Lung (tissue), 11 donors: ENCODE measurements at regions not wholly inside any gene's neighbourhood (a gene's known extent, or its start where the extent isn't known, plus 50 kb on each side); places are given as distances from the start of the nearest gene placed in this dataset.

Source experiments
- ATAC-seq: fragments of 200-7000 bp; cut with Tn5 transposase; one replicate; pipeline ENCODE4 v1.9.1; 2020; ENCODE audit warnings: moderate number of reproducible peaks; ENCODE audit not compliant: insufficient read depth, low FRiP score
- DNase-seq, 3 donors: peaks; one replicate each; pipeline ENCODE4 v3.0.0-alpha.2; 2013 to 2017
- H3K27ac ChIP-seq, 2 donors: one replicate each; pipeline ENCODE4 v1.5.1; 2013; ENCODE audit warnings: mild to moderate bottlenecking in 2 of 2, moderate library complexity in 2 of 2, control low read depth in 1 of 2, inconsistent platforms in 1 of 2, low read depth in 1 of 2, low read length in 1 of 2
- H3K27me3 ChIP-seq, 3 donors: one replicate each; pipeline ENCODE4 v1.5.1; 2013; ENCODE audit warnings: low read length in 2 of 3; ENCODE audit not compliant: control insufficient read depth in 3 of 3, insufficient read depth in 3 of 3
- H3K36me3 ChIP-seq, 4 donors: one replicate each; pipeline ENCODE4 v1.5.1; 2013; ENCODE audit warnings: low read length in 4 of 4, mild to moderate bottlenecking in 1 of 4, moderate library complexity in 1 of 4; ENCODE audit not compliant: control insufficient read depth in 4 of 4, insufficient read depth in 4 of 4
- H3K4me1 ChIP-seq, 5 donors: one replicate each; pipeline ENCODE4 v1.5.1; 2013; ENCODE audit warnings: low read length in 5 of 5, mild to moderate bottlenecking in 2 of 5, moderate library complexity in 1 of 5; ENCODE audit not compliant: control insufficient read depth in 5 of 5, insufficient read depth in 5 of 5
- H3K4me3 ChIP-seq: one replicate; pipeline ENCODE4 v1.5.1; 2013; ENCODE audit warnings: mild to moderate bottlenecking, control low read depth, moderate library complexity
- H3K9ac ChIP-seq, 2 donors: one replicate each; pipeline ENCODE4 v1.5.1; 2013; ENCODE audit warnings: low read length in 2 of 2, control low read depth in 1 of 2; ENCODE audit not compliant: insufficient read depth in 1 of 2
- H3K9me3 ChIP-seq, 4 donors: one replicate each; pipeline ENCODE4 v1.5.1; 2013; ENCODE audit warnings: low read length in 3 of 4, mild to moderate bottlenecking in 1 of 4, moderate library complexity in 1 of 4; ENCODE audit not compliant: control insufficient read depth in 4 of 4, insufficient read depth in 3 of 4
- WGBS, 2 donors: extraction: QIAGEN DNeasy Blood & Tissue Kit; methylation state at CpG; one replicate each; pipeline ENCODE4 v1.1.7; 2013; 5-methylcytosine and 5-hydroxymethylcytosine counted together
- TF ChIP-seq, protein P1 (sequence below): IDR thresholded peaks from 2 replicates; pipeline ENCODE4 v1.5.1; 2012; ENCODE audit warnings: mild to moderate bottlenecking; ENCODE audit errors: control extremely low read depth, extremely low read depth
- donor health status: control.
- donor health status: control.
- donor health status: Bipolar disorder and iron deficiency.
- donor health status: healthy.
- donor health status: DM: yes; HTN: yes; CAD: no.

DNA sequence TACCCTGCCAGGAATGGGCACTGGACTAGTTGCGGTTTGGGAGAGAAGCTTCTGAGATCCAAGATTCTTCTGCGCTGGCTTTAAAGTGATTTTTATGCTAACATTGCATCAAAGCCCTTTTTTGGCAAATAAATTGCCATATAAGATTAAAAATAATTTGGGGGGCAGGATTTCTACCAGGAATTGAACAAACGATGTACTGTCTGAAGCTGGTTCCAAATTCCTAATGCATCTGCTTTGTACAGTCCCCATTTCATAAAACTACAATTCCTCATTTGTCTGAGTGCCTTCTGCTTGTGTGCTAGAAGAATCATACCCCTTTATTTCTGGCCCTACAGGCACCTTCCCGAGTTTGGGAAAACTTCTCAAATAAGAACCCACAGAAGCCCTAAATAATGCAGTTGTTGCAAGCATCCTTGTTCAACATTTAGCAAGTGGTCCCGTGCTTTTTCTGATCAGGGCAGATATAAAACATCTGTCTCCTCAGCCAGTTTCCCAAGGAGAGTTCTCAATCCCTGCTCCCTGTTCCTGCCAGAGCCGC is 349.7 kb downstream of the PTEN start:
- Histone ChIP-seq H3K4me1 (peaks cover 0 to 5% (median 0%) of the 10 kb centered on the region in 5 donors), H3K36me3 (no peaks in the 10 kb centered on the region), H3K27me3 (no peaks in the 10 kb centered on the region), H3K27ac (no peak overlapping the region), H3K4me3 (no peak overlapping the region), H3K9ac (no peak overlapping the region), H3K9me3 (no peaks in the 10 kb centered on the region)
- ATAC-seq (no peak), DNase-seq (no peak)
- WGBS, 2 donors = 92 to 97% methylated on average over 6 of the region's 6 CpGs
- TF ChIP-seq, protein P1, sequence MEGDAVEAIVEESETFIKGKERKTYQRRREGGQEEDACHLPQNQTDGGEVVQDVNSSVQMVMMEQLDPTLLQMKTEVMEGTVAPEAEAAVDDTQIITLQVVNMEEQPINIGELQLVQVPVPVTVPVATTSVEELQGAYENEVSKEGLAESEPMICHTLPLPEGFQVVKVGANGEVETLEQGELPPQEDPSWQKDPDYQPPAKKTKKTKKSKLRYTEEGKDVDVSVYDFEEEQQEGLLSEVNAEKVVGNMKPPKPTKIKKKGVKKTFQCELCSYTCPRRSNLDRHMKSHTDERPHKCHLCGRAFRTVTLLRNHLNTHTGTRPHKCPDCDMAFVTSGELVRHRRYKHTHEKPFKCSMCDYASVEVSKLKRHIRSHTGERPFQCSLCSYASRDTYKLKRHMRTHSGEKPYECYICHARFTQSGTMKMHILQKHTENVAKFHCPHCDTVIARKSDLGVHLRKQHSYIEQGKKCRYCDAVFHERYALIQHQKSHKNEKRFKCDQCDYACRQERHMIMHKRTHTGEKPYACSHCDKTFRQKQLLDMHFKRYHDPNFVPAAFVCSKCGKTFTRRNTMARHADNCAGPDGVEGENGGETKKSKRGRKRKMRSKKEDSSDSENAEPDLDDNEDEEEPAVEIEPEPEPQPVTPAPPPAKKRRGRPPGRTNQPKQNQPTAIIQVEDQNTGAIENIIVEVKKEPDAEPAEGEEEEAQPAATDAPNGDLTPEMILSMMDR = no peak

DNA sequence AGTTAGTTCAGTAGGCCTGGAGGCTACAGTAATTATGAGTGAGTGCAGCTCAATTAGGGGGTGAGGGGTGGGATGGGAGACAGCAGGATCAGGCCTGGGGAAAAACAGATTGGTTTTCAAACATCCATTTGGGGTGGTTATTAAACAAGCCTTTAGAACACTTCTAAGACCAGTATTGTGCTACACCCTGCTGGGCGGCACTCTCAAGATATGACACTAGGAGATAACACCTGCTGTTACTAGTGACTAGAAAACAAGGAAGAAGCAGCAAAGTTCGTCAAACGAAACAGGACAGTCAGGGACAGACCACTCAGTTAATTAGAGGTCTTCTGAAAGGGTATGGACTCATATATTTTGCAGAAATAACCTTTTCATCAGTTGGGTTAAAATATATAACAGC is 353.6 kb downstream of the PTEN start:
- TF ChIP-seq, protein P1 = no peak
- 88 to 94% methylated on average over 3 of the region's 3 CpGs for WGBS, 2 donors
- Histone ChIP-seq H3K4me3 (no peak overlapping the region), H3K36me3 (no peaks in the 10 kb centered on the region), H3K4me1 (peaks cover 0 to 14% (median 0%) of the 10 kb centered on the region in 5 donors), H3K9ac (no peak overlapping the region), H3K27me3 (no peaks in the 10 kb centered on the region), H3K9me3 (no peaks in the 10 kb centered on the region), H3K27ac (no peak overlapping the region)
- DNase-seq (no peak), ATAC-seq (no peak)

DNA sequence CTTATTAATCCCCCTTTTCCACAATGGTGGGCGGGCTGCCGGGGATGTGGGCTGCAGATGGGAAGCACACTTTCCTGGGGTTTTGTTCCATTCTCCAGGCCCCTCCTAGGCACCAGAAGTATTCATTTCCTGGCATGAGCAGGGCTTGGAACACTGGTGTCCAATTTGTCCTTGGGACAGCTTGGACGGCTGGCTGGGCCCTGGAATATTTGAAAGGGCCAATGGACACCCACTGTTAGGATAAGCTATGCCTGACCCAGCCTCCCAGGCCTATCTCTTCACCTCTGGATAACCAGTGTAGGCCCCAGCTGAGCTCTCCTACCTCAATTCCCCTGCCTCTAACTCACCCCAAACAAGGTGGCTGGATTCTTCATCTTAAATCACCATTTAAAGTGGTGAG is 354.9 kb downstream of the PTEN start:
- Histone ChIP-seq H3K27ac (no peak overlapping the region), H3K27me3 (no peaks in the 10 kb centered on the region), H3K4me1 (peaks cover 0 to 17% (median 0%) of the 10 kb centered on the region in 5 donors), H3K4me3 (no peak overlapping the region), H3K9me3 (no peaks in the 10 kb centered on the region), H3K9ac (no peak overlapping the region), H3K36me3 (no peaks in the 10 kb centered on the region)
- TF ChIP-seq, protein P1 = no peak
- no peak for DNase-seq
- 91 to 95% methylated on average over 3 of the region's 3 CpGs for WGBS, 2 donors
- no peak for ATAC-seq

DNA sequence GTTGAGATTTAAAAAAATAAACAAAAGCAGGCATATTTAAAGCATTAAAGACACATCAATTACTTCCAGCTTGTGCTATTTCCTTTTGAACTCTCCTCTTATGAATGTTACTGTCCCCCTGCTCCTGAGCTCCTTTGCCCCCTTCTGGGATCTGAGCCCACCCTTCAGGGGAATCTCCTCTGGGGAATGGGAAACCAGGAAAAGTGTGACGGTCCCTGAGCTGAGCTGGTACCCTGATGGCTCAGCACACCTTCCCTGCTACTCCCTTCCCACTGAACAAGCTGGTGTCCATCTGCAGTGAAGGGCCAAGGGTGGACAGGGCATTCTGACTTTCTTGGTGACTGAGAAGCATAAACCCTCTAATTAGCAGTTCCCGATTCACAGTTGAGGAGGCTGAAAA is 356.3 kb downstream of the PTEN start:
- peaks cover 0 to 17% (median 1%) of the 10 kb centered on the region in 5 donors for H3K4me1 ChIP-seq
- no peak overlapping the region for H3K27ac ChIP-seq
- H3K36me3 ChIP-seq = no peaks in the 10 kb centered on the region
- TF ChIP-seq, protein P1 = no peak
- DNase-seq (no peak), ATAC-seq (no peak)
- H3K4me3 ChIP-seq = no peak overlapping the region
- no peak overlapping the region for H3K9ac ChIP-seq
- no peaks in the 10 kb centered on the region for H3K9me3 ChIP-seq
- WGBS, 2 donors = 88 to 90% methylated on average over 2 of the region's 2 CpGs
- no peaks in the 10 kb centered on the region for H3K27me3 ChIP-seq
